Endothelial cell of umbilical vein (primary cell): ENCODE measurements at regions not wholly inside any gene's neighbourhood (a gene's known extent, or its start where the extent isn't known, plus 50 kb on each side); places are given as distances from the start of the nearest gene placed in this dataset.

Source experiments
- BruUV-seq: library from RNA; stranded (reverse); fragments of 400-500 nt; replicated peaks from 2 replicates; lab custom pipeline; 2021; lab: Mats Ljungman, UMichigan
- CTCF ChIA-PET: fragments of 300-600, 350-600 bp; sonication (Branson Sonifier 250); formaldehyde crosslinking; loops from one replicate; lab custom pipeline; 2021; ENCODE audit warnings: antibody characterized with exemption, inconsistent platforms; lab: Charles Lee
- POLR2A ChIA-PET: fragments of 300-600, 350-600 bp; sonication (Branson Sonifier 250); formaldehyde crosslinking; loops from one replicate; lab custom pipeline; 2021; ENCODE audit warnings: antibody characterized with exemption, inconsistent platforms; lab: Charles Lee
- DNase-seq: peaks from one replicate; pipeline ENCODE4 v3.0.0-alpha.2; 2011; ENCODE audit warnings: low read depth, low spot score
- FAIRE-seq: peaks from 2 replicates; lab custom pipeline; 2011; peaks lifted over from hg19 to GRCh38; lab: Jason Lieb, UNC
- H2AFZ ChIP-seq: 2 replicates; pipeline ENCODE4 v1.6.0; 2012; ENCODE audit warnings: low read depth, low read length, control low read depth, inconsistent platforms
- H3K27ac ChIP-seq: 2 replicates; pipeline ENCODE4 v1.5.1; 2011; ENCODE audit warnings: low read depth, mild to moderate bottlenecking, control low read depth, low read length, moderate library complexity; ENCODE audit not compliant: insufficient read depth
- H3K27me3 ChIP-seq, 2 experiments: 2 replicates each; pipeline versions ENCODE4 v1.6.0 to v1.6.1; 2011; ENCODE audit warnings: low read length in 2 of 2, mixed read lengths in 1 of 2; ENCODE audit not compliant: control insufficient read depth in 2 of 2, insufficient read depth in 2 of 2
- H3K36me3 ChIP-seq, 2 experiments: 2 replicates in 1 of 2; 3 replicates in 1 of 2; pipeline ENCODE4 v1.5.1; 2011; ENCODE audit warnings: low read length in 2 of 2, mild to moderate bottlenecking in 1 of 2, moderate library complexity in 1 of 2; ENCODE audit not compliant: control insufficient read depth in 2 of 2, insufficient read depth in 2 of 2; ENCODE audit errors: extremely low read depth in 1 of 2
- H3K4me1 ChIP-seq: 3 replicates; pipeline ENCODE4 v1.5.1; 2011; ENCODE audit warnings: mild to moderate bottlenecking, low read length; ENCODE audit not compliant: control insufficient read depth, insufficient read depth; ENCODE audit errors: extremely low read depth
- H3K4me2 ChIP-seq: 2 replicates; pipeline ENCODE4 v1.6.1; 2011; ENCODE audit warnings: low read length, control low read depth, mixed read lengths; ENCODE audit not compliant: insufficient read depth
- H3K4me3 ChIP-seq, 3 experiments: fragments of 200-600 bp in 1 of 3; sonication (generic), shearing (Covaris generic) in 1 of 3; replicated peaks in 1 of 3; 2 replicates each; pipeline ENCODE4 v1.5.1; 2011 to 2016; ENCODE audit warnings: control low read depth in 3 of 3, low read length in 3 of 3, mild to moderate bottlenecking in 2 of 3, inconsistent platforms in 1 of 3, low read depth in 1 of 3, moderate library complexity in 1 of 3; ENCODE audit not compliant: insufficient read depth in 1 of 3
- H3K79me2 ChIP-seq: 2 replicates; pipeline ENCODE4 v1.6.0; 2012; ENCODE audit warnings: low read length, inconsistent platforms; ENCODE audit not compliant: control insufficient read depth, insufficient read depth
- H3K9ac ChIP-seq: replicated peaks from 2 replicates; pipeline ENCODE3; 2011; ENCODE audit warnings: low read length, control low read depth; ENCODE audit not compliant: insufficient read depth; ENCODE audit errors: extremely low read depth
- H3K9me1 ChIP-seq: replicated peaks from 3 replicates; pipeline ENCODE4 v1.6.0; 2011; ENCODE audit warnings: mild to moderate bottlenecking, low read length; ENCODE audit not compliant: control insufficient read depth, insufficient read depth; ENCODE audit errors: extremely low read depth
- H3K9me3 ChIP-seq: replicated peaks from 2 replicates; pipeline ENCODE4 v1.5.1; 2012; ENCODE audit warnings: low read length, inconsistent platforms; ENCODE audit not compliant: control insufficient read depth, insufficient read depth
- H4K20me1 ChIP-seq: replicated peaks from 2 replicates; pipeline ENCODE3; 2011; ENCODE audit warnings: mild to moderate bottlenecking, low read length; ENCODE audit not compliant: control insufficient read depth, insufficient read depth; ENCODE audit errors: extremely low read depth
- CTCF ChIP-seq, 2 donors: IDR thresholded peaks; 1 replicate in 1 of 2; 2 replicates in 1 of 2; pipeline ENCODE4 v1.5.1; 2011; ENCODE audit warnings: low read length in 2 of 2, mild to moderate bottlenecking in 2 of 2, moderate library complexity in 2 of 2, control low read depth in 1 of 2, inconsistent platforms in 1 of 2, low read depth in 1 of 2; ENCODE audit not compliant: insufficient read depth in 1 of 2; ENCODE audit errors: extremely low read depth in 1 of 2
- EZH2 ChIP-seq: IDR thresholded peaks from 2 replicates; pipeline ENCODE4 v1.6.1; 2012; ENCODE audit warnings: borderline replicate concordance, low read depth, mild to moderate bottlenecking, moderate library complexity, low read length, inconsistent platforms; ENCODE audit not compliant: severe bottlenecking
- FOS ChIP-seq: IDR thresholded peaks from 2 replicates; pipeline ENCODE4 v1.6.1; 2011; ENCODE audit warnings: mild to moderate bottlenecking, low read length, moderate library complexity, borderline replicate concordance; ENCODE audit not compliant: insufficient read depth
- JUN ChIP-seq: IDR thresholded peaks from 2 replicates; pipeline ENCODE4 v1.6.1; 2011; ENCODE audit warnings: borderline replicate concordance, low read depth; ENCODE audit not compliant: insufficient read length, insufficient read depth
- MYC ChIP-seq: IDR thresholded peaks from one replicate; pipeline ENCODE4 v1.6.1; 2011; ENCODE audit warnings: mild to moderate bottlenecking, low read depth, low read length
- POLR2A ChIP-seq: IDR thresholded peaks from 2 replicates; pipeline ENCODE4 v1.6.1; 2012; ENCODE audit warnings: low read depth, mild to moderate bottlenecking, control low read depth, low read length
- POLR2AphosphoS5 ChIP-seq: IDR thresholded peaks from 2 replicates; pipeline ENCODE4 v1.6.1; 2012; ENCODE audit warnings: low read depth, mild to moderate bottlenecking, control low read depth, low read length, moderate library complexity; ENCODE audit not compliant: insufficient read depth
- dilution Hi-C: fragments of 300-500 bp; cut with MboI; formaldehyde crosslinking; loops from one replicate; pipeline ENCODE4 v1.15.0; 2019; ENCODE audit warnings: low sequenced_read_pairs; ENCODE audit not compliant: extremely low pct_ligation_motif_present
- intact Hi-C: fragments of 100-400 bp; cut with micrococcal nuclease; formaldehyde crosslinking; loops from one replicate; pipeline ENCODE4 v1.10.0; 2022
- TF ChIP-seq, protein P1 (sequence below): IDR thresholded peaks from 2 replicates; pipeline ENCODE4 v1.6.1; 2011; ENCODE audit not compliant: insufficient read depth, insufficient read length

DNA sequence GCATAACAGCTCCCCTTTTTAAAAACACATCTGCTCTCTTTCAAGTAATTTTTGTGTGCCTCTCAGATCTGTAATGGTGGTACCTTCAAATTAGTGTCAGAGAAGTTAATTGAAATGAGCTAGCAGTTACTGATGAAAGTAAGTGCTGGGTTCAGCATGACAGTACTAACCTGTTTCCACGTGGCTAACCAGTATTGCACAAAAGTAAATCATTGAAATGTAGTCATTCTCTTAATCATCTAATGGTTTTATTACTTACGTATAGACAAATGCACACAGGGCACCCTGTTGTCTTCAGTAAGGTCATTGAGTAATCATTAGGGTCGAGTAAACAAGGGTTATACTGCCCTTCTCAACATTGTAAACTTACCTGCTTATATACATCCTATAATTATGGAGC is 157.8 kb upstream of the PRR16 start:
- no peak for DNase-seq
- no TSS peak for BruUV-seq
- dilution Hi-C loops, result no loop called here
- POLR2A ChIA-PET, result no interaction called here
- Histone ChIP-seq H3K4me2 (no peak overlapping the region), H3K9me1 (no peaks in the 10 kb centered on the region), H3K4me3 (no peak overlapping the region), H2AFZ (no peak overlapping the region), H3K9ac (no peak overlapping the region), H3K79me2 (no peaks in the 10 kb centered on the region), H3K27ac (no peak overlapping the region), H3K27me3 (no peaks in the 10 kb centered on the region), H4K20me1 (no peaks in the 10 kb centered on the region), H3K4me1 (no peaks in the 10 kb centered on the region), H3K36me3 (no peaks in the 10 kb centered on the region), H3K9me3 (no peaks in the 10 kb centered on the region)
- FAIRE-seq, result no peak
- CTCF ChIA-PET, result no interaction called here
- TF ChIP-seq JUN (no peak), POLR2A (no peak), CTCF (IDR thresholded peaks at IDR 0.05; ENCODE audit: extremely low read depth in 1 of 2, insufficient read depth in 1 of 2, low read depth in 1 of 2, low read length in 2 of 2) (no peak), EZH2 (no peak), MYC (no peak), FOS (no peak), POLR2AphosphoS5 (no peak)
- TF ChIP-seq, protein P1, sequence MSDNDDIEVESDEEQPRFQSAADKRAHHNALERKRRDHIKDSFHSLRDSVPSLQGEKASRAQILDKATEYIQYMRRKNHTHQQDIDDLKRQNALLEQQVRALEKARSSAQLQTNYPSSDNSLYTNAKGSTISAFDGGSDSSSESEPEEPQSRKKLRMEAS, result no peak
- intact Hi-C loops, result no loop called here
